Mesothelial cell of epicardium (in vitro differentiated cells): ENCODE measurements at regions not wholly inside any gene's neighbourhood (a gene's known extent, or its start where the extent isn't known, plus 50 kb on each side); places are given as distances from the start of the nearest gene placed in this dataset.

ENCODE experiments used
- DNase-seq, 2 experiments: peaks; one replicate each; pipeline ENCODE4 v3.0.0; 2021; ENCODE audit warnings: low spot score in 2 of 2; ENCODE audit not compliant: unreplicated experiment in 2 of 2
- H3K27ac Mint-ChIP-seq: 2 replicates; pipeline ENCODE4 v1.8.0; 2021; ENCODE audit warnings: mixed read lengths
- H3K27me3 Mint-ChIP-seq: 2 replicates; pipeline ENCODE4 v1.8.0; 2021; ENCODE audit warnings: low read depth, mixed read lengths
- H3K36me3 Mint-ChIP-seq: 2 replicates; pipeline ENCODE4 v1.8.0; 2021; ENCODE audit warnings: mixed read lengths
- H3K4me1 Mint-ChIP-seq: 2 replicates; pipeline ENCODE4 v1.8.0; 2021; ENCODE audit warnings: mixed read lengths
- H3K4me3 Mint-ChIP-seq: 2 replicates; pipeline ENCODE4 v1.8.0; 2021; ENCODE audit warnings: mild to moderate bottlenecking, moderate library complexity, mixed read lengths
- H3K9me3 Mint-ChIP-seq: 2 replicates; pipeline ENCODE4 v1.8.0; 2021; ENCODE audit warnings: mixed read lengths
- CTCF ChIP-seq: fragments of 200-600 bp; sonication (generic); IDR thresholded peaks from one replicate; pipeline ENCODE4 v1.5.0; 2021; ENCODE audit warnings: antibody characterized with exemption; ENCODE audit not compliant: unreplicated experiment

- no peaks in the 10 kb centered on the region for H3K27me3 Mint-ChIP-seq
- H3K4me3 Mint-ChIP-seq, result no peak overlapping the region
- no peak for DNase-seq
- no peaks in the 10 kb centered on the region for H3K4me1 Mint-ChIP-seq
- TF ChIP-seq CTCF, result peak; percentile 52
- peaks cover 63% of the 10 kb centered on the region for H3K9me3 Mint-ChIP-seq
- H3K36me3 Mint-ChIP-seq, result no peaks in the 10 kb centered on the region
- no peak overlapping the region for H3K27ac Mint-ChIP-seq
These were observed 1346.4 kb downstream of the TMEM121 start for GRCh38 chr14:106872611-106873446.

GRCh38 chr14:106874350-106874749 is 1348.0 kb downstream of the TMEM121 start:
- H3K9me3 Mint-ChIP-seq, result peaks cover 59% of the 10 kb centered on the region
- DNase-seq, result no peak

DNA sequence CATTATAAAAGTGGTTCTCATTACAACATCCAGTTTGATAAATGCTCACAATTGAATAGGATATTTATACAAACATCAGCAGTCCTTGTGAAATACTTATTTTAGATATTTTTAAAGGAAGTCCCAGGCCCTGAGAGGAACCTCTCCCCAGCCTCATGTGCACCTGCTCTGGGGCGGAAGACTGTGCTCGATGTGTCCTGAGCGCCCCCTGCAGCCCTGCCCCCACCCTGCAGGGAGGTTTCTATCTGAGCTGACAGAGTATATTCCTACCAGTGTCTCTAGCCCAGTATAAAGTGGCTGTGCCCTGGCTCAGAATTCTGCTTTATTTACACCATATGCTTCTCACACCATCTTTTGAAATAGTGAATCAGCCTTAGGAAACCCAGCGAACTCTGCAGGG is 1349.1 kb downstream of the TMEM121 start:
- no peak overlapping the region for H3K4me3 Mint-ChIP-seq
- no peak for DNase-seq
- H3K27ac Mint-ChIP-seq, result no peak overlapping the region
- peaks cover 59% of the 10 kb centered on the region for H3K9me3 Mint-ChIP-seq
- no peaks in the 10 kb centered on the region for H3K4me1 Mint-ChIP-seq
- no peak for TF ChIP-seq CTCF
- H3K36me3 Mint-ChIP-seq, result no peaks in the 10 kb centered on the region
- H3K27me3 Mint-ChIP-seq, result no peaks in the 10 kb centered on the region

More at GRCh38 chr14:106874350-106874749, 1348.0 kb downstream of the TMEM121 start:
- H3K4me3 Mint-ChIP-seq, result no peak overlapping the region
- H3K27ac Mint-ChIP-seq, result no peak overlapping the region
- no peaks in the 10 kb centered on the region for H3K4me1 Mint-ChIP-seq
- no peak for TF ChIP-seq CTCF
- no peaks in the 10 kb centered on the region for H3K36me3 Mint-ChIP-seq
- H3K27me3 Mint-ChIP-seq, result no peaks in the 10 kb centered on the region

DNA sequence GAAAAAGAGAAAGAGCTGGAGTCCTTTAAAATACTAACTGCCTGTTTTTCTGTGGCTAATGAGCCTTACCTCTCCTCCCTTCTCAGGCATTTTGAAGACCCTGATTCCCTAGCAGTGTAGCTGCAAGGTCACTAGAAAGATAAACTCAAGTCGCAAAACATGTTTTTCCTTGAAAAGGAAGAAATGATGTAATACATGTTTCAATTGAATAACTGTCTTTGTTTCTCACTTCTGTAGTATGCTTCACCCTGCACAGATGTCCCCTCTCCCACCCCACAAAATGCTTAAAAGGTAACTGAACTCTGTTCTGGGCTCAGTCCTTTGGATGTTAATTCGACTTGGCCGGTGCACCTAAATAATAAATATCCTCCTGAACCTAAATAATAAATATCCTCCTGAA is 1350.3 kb downstream of the TMEM121 start:
- DNase-seq, result no peak
- no peaks in the 10 kb centered on the region for H3K4me1 Mint-ChIP-seq
- peaks cover 62% of the 10 kb centered on the region for H3K9me3 Mint-ChIP-seq
- TF ChIP-seq CTCF, result no peak
- H3K36me3 Mint-ChIP-seq, result no peaks in the 10 kb centered on the region
- H3K27me3 Mint-ChIP-seq, result no peaks in the 10 kb centered on the region
- H3K27ac Mint-ChIP-seq, result no peak overlapping the region
- no peak overlapping the region for H3K4me3 Mint-ChIP-seq

- H3K27me3 Mint-ChIP-seq, result no peaks in the 10 kb centered on the region
- H3K36me3 Mint-ChIP-seq, result no peaks in the 10 kb centered on the region
- DNase-seq, result no peak
- H3K9me3 Mint-ChIP-seq, result peaks cover 63% of the 10 kb centered on the region
- no peak for TF ChIP-seq CTCF
- H3K27ac Mint-ChIP-seq, result no peak overlapping the region
- no peaks in the 10 kb centered on the region for H3K4me1 Mint-ChIP-seq
- H3K4me3 Mint-ChIP-seq, result no peak overlapping the region
These were observed 1351.1 kb downstream of the TMEM121 start for GRCh38 chr14:106877517-106877916.
